ENCODE measurements at regions not wholly inside any gene's neighbourhood (a gene's known extent, or its start where the extent isn't known, plus 50 kb on each side); places are given as distances from the start of the nearest gene placed in this dataset.
"Not testable (repeated sequence)": the region's sequence is repeated elsewhere in the genome, so short reads cannot be mapped to it uniquely, and the experiment has no call there.

DNA sequence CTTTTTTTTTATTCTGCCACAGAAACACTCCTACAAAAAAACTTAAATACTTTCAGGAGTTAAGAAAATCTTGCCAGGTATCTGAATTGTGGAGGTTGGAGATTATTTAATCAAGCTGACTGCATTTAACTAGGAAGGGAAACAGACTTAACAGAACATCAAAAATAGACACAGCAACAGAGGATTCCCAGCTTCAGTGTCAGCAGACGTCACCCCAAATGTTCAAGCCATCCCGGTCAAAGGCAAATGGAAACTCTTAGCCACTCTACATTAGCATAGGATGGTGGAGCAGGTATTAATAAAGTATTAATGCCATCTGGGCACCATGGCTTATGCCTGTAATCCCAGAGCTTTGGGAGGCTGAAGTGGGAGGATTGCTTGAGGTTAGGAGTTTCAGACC is 139.7 kb upstream of the SVIL start:
- no peak overlapping the region for H3K4me2 ChIP-seq
- H3K27ac ChIP-seq: no peak overlapping the region
- no peak overlapping the region for H3K4me3 ChIP-seq (IDR thresholded peaks at IDR 0.05; ENCODE audit: insufficient read depth, low read depth, low read length)
- H3K36me3 ChIP-seq (ENCODE audit: insufficient read depth): no peaks in the 10 kb centered on the region
- no peaks in the 10 kb centered on the region for H3K4me1 ChIP-seq (ENCODE audit: low read depth, poor library complexity, severe bottlenecking)
- H2AFZ ChIP-seq (ENCODE audit: low read depth): no peak overlapping the region
- H4K20me1 ChIP-seq (ENCODE audit: insufficient read depth): no peaks in the 10 kb centered on the region
- no peak overlapping the region for H3K9ac ChIP-seq
- no peaks in the 10 kb centered on the region for H3K79me2 ChIP-seq (ENCODE audit: insufficient read depth, low read depth)
- TF ChIP-seq, protein P1, sequence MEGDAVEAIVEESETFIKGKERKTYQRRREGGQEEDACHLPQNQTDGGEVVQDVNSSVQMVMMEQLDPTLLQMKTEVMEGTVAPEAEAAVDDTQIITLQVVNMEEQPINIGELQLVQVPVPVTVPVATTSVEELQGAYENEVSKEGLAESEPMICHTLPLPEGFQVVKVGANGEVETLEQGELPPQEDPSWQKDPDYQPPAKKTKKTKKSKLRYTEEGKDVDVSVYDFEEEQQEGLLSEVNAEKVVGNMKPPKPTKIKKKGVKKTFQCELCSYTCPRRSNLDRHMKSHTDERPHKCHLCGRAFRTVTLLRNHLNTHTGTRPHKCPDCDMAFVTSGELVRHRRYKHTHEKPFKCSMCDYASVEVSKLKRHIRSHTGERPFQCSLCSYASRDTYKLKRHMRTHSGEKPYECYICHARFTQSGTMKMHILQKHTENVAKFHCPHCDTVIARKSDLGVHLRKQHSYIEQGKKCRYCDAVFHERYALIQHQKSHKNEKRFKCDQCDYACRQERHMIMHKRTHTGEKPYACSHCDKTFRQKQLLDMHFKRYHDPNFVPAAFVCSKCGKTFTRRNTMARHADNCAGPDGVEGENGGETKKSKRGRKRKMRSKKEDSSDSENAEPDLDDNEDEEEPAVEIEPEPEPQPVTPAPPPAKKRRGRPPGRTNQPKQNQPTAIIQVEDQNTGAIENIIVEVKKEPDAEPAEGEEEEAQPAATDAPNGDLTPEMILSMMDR (conservative IDR thresholded peaks at IDR 0.05; ENCODE audit: low read depth, low read length): no peak
- no peaks in the 10 kb centered on the region for H3K27me3 ChIP-seq (ENCODE audit: insufficient read depth, low read depth)

DNA sequence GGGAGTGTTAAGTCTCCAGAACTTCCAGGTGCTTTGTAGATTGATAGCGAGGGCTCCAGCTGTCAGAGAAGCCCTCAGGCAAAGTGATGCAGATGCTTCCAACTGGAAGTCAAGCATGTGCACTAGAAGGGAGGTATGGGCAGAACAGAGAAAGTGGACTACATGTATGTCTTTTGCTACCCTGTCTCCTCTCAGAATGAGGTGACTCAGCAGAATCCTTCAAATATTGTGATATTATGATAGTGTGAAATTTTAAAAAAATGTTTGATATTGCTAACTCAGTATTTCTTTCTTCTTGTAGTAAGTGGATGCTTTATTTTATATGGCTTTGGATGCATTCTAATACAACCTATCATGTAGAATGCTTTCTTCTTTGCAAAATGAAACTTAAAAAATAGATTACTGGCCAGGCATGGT is 138.9 kb upstream of the SVIL start:
- Histone ChIP-seq H3K27ac (no peak overlapping the region), H3K4me1 (ENCODE audit: low read depth, poor library complexity, severe bottlenecking) (no peaks in the 10 kb centered on the region), H3K27me3 (ENCODE audit: insufficient read depth, low read depth) (no peaks in the 10 kb centered on the region), H4K20me1 (ENCODE audit: insufficient read depth) (no peaks in the 10 kb centered on the region), H3K9ac (no peak overlapping the region), H3K36me3 (ENCODE audit: insufficient read depth) (no peaks in the 10 kb centered on the region), H2AFZ (ENCODE audit: low read depth) (no peak overlapping the region), H3K79me2 (ENCODE audit: insufficient read depth, low read depth) (no peaks in the 10 kb centered on the region), H3K4me2 (no peak overlapping the region), H3K4me3 (IDR thresholded peaks at IDR 0.05; ENCODE audit: insufficient read depth, low read depth, low read length) (no peak overlapping the region)
- TF ChIP-seq, protein P1 (conservative IDR thresholded peaks at IDR 0.05; ENCODE audit: low read depth, low read length): no peak

DNA sequence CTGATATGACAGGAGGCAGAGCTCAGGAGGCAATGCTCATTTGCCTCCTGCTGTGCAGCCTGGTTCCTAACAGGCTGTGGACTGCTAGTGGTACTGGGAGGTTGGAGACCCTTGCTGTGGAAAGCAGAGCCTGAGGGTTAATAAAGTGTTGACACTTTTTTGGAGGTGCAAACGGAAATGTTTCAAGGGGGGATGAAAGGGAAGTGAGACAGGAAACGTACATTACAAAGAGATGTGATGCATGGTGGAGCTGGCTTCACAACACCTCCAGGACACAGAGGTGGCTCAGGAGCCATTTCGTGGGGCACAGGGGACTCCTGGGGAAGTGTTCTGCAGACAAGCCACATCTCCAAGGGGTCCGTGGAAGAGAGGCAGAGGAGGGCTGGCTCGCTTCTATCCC is 137.6 kb upstream of the SVIL start:
- no peak overlapping the region for H3K4me2 ChIP-seq
- no peaks in the 10 kb centered on the region for H3K36me3 ChIP-seq (ENCODE audit: insufficient read depth)
- no peaks in the 10 kb centered on the region for H3K79me2 ChIP-seq (ENCODE audit: insufficient read depth, low read depth)
- H4K20me1 ChIP-seq (ENCODE audit: insufficient read depth): no peaks in the 10 kb centered on the region
- H2AFZ ChIP-seq (ENCODE audit: low read depth): no peak overlapping the region
- H3K27me3 ChIP-seq (ENCODE audit: insufficient read depth, low read depth): no peaks in the 10 kb centered on the region
- no peaks in the 10 kb centered on the region for H3K4me1 ChIP-seq (ENCODE audit: low read depth, poor library complexity, severe bottlenecking)
- TF ChIP-seq, protein P1 (conservative IDR thresholded peaks at IDR 0.05; ENCODE audit: low read depth, low read length): no peak
- H3K27ac ChIP-seq: no peak overlapping the region
- no peak overlapping the region for H3K9ac ChIP-seq
- no peak overlapping the region for H3K4me3 ChIP-seq (IDR thresholded peaks at IDR 0.05; ENCODE audit: insufficient read depth, low read depth, low read length)

DNA sequence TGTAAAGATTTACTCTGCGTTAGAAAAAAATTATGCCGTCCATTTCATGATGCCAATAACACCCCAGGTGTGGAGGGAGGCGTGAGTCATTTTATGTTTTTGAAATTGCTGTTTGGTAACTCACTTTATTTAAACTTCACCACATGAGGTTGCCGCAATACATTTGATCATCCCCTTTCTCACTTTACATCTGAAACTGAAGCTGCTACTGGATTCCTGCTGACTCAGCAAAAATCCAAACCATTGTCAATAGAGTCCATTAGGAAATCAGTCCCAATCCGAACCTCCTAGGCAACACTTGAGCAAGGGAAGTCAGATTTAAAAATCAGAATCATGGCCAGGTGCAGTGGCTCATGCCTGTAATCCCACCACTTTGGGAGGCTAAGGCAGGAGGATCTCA is 136.6 kb upstream of the SVIL start:
- Histone ChIP-seq H3K36me3 (ENCODE audit: insufficient read depth) (no peaks in the 10 kb centered on the region), H2AFZ (ENCODE audit: low read depth) (no peak overlapping the region), H3K27me3 (ENCODE audit: insufficient read depth, low read depth) (no peaks in the 10 kb centered on the region), H3K79me2 (ENCODE audit: insufficient read depth, low read depth) (no peaks in the 10 kb centered on the region), H3K4me3 (IDR thresholded peaks at IDR 0.05; ENCODE audit: insufficient read depth, low read depth, low read length) (no peak overlapping the region), H3K27ac (no peak overlapping the region), H4K20me1 (ENCODE audit: insufficient read depth) (no peaks in the 10 kb centered on the region), H3K4me2 (no peak overlapping the region), H3K9ac (no peak overlapping the region), H3K4me1 (ENCODE audit: low read depth, poor library complexity, severe bottlenecking) (no peaks in the 10 kb centered on the region)
- TF ChIP-seq, protein P1 (conservative IDR thresholded peaks at IDR 0.05; ENCODE audit: low read depth, low read length): no peak

DNA sequence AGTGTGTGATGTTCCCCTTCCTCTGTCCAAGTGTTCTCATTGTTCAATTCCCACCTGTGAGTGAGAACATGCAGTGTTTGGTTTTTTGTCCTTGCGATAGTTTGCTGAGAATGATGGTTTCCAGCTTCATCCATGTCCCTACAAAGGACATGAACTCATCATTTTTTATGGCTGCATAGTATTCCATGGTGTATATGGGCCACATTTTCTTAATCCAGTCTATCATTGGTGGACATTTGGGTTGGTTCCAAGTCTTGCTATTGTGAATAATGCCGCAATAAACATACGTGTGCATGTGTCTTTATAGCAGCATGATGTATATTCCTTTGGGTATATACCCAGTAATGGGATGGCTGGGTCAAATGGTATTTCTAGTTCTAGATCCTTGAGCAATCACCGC is 134.5 kb upstream of the SVIL start:
- H3K4me1 ChIP-seq (ENCODE audit: low read depth, poor library complexity, severe bottlenecking); H3K27ac ChIP-seq; H2AFZ ChIP-seq (ENCODE audit: low read depth); H3K4me2 ChIP-seq; H3K27me3 ChIP-seq (ENCODE audit: insufficient read depth, low read depth); H4K20me1 ChIP-seq (ENCODE audit: insufficient read depth); H3K36me3 ChIP-seq (ENCODE audit: insufficient read depth); H3K79me2 ChIP-seq (ENCODE audit: insufficient read depth, low read depth); H3K9ac ChIP-seq; H3K4me3 ChIP-seq (IDR thresholded peaks at IDR 0.05; ENCODE audit: insufficient read depth, low read depth, low read length): not testable (repeated sequence)

Measured in KMS-11 (cell line).